DMS53 (cell line): ENCODE measurements at regions not wholly inside any gene's neighbourhood (a gene's known extent, or its start where the extent isn't known, plus 50 kb on each side); places are given as distances from the start of the nearest gene placed in this dataset.
A peak's percentile ranks its signal among the peaks of the same experiment; 100 is the strongest.
"Not testable (repeated sequence)": the region's sequence is repeated elsewhere in the genome, so short reads cannot be mapped to it uniquely, and the experiment has no call there.

Experiments used
- DNase-seq: peaks from one replicate; lab custom pipeline; 2025; lab: John Stamatoyannopoulos, UW

GRCh38 chr2:183614799-183615435 is 490.7 kb downstream of the NUP35 start:
- DNase-seq, result no peak

- no peak for DNase-seq
Measured at GRCh38 chr2:183623227-183623626, 499.0 kb downstream of the NUP35 start.

DNA sequence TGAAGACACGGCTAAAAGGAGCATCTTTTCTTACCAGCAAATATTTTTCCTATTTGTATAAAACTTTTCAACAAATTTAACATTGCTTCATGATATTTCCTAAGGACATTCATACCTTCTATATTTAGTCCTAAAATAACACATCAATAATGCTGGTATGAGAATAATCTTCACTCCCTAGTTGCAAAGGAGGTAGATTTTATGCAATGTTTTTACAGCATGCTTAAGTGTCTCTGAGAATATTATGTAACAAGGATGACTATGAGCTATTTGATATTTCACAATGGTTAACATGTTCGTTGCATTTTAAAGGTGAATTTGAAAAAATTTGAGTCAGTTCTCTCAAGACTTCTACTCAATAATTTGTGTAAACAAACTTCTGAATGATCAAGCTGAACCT is 506.7 kb downstream of the NUP35 start:
- no peak for DNase-seq

DNA sequence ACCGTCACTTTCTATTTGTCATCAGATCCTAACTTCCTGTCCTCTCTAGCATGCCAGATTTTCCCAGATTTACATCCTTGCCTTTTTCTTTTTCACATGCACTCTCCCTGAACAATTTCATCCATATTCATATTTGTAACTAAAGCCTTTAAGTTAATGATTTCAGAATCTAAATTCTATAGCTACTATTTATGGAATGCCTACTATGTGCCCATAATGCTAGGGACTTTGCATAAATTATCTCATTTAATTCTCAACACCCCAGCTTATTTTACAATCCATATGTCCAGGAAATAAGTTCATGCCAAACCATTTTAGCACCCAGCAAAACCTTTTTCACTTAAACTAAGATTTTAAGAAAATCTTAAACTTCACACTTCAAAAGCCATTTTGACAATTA is 531.9 kb downstream of the NUP35 start:
- DNase-seq, result no peak

GRCh38 chr2:183665425-183665824 is 541.2 kb downstream of the NUP35 start:
- peak; percentile 97 for DNase-seq

DNA sequence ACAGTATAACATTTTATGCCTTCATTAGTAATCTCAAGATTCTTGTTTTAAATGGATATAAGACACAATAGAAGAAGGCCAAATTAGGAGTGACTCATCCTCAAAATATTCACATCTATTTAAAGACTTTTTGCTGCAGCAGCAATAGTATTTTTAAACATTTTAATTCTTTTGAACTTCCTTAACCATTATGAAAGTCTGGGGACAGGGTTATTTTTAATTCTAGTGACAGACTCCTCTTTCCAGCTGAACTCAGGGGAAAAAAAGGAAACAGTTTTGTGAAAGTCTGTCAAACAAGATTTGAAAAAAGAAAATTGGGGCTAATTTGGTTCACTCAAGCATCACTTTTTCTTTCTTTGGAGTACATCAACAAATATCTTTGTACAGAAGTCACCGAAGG is 541.8 kb downstream of the NUP35 start:
- peak; percentile 52 for DNase-seq

GRCh38 chr2:183671233-183671632 is 547.0 kb downstream of the NUP35 start:
- no peak for DNase-seq

DNA sequence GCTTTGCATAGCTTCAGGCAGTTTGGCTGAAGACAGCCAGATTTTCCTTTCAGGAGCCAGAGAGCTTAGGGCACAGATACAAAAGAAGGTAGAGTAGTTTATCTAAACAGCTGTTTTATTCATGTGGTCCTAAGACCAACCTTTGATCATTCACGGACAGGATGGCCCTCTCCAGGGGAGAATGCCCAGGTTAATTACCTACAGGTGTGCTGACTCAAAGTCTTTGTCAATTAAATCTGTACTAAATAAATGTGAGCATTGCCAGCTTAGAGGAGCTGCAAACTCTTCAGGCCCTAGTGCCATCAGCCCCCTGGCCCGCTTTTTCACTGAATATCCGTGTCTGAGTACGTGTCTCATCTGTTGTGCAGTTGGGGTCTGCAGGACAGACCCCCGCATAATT is 554.7 kb downstream of the NUP35 start:
- no peak for DNase-seq

DNA sequence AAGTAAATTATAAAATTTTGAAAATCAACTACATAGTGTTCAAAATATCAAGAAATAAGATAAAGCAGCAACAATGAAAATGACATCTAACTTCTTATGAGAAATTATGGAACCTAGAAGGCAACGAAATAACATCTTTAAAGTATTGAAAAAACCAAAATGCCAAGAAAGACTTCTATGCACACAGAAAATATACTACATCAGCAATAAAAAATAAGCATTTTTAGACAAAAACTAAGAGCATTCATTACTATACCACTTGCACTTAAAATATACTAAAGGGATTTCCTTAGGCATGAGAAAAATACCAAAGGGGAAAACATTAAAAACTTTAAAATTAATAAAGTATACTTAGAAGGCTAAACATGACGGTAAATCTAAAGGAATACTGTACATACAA is 556.3 kb downstream of the NUP35 start:
- DNase-seq, result no peak

GRCh38 chr2:183684686-183685085 is 560.4 kb downstream of the NUP35 start:
- DNase-seq, result no peak

DNA sequence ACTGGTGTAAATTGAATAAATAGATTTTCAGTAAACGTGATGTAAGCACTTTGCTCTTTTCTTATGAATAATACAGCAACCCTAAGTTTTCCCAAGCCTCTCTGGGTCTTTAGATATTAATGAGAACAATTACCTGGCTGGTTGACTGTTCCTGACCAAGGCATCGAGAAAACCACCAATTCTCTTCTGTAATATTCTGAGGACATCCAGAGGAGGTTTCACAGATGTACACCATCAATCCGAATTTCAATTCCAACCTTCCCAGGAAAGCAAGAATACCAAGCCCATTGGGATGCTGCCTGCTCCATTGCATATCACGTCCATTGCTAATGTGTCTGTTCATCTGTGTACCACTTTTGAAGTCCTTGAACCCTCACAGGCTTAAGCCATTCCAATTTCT is 571.8 kb downstream of the NUP35 start:
- DNase-seq, result peak; percentile 28

GRCh38 chr2:183709829-183710228 is 585.6 kb downstream of the NUP35 start:
- DNase-seq, result peak; percentile 46

GRCh38 chr2:183718246-183718645 is 594.0 kb downstream of the NUP35 start:
- DNase-seq, result no peak

DNA sequence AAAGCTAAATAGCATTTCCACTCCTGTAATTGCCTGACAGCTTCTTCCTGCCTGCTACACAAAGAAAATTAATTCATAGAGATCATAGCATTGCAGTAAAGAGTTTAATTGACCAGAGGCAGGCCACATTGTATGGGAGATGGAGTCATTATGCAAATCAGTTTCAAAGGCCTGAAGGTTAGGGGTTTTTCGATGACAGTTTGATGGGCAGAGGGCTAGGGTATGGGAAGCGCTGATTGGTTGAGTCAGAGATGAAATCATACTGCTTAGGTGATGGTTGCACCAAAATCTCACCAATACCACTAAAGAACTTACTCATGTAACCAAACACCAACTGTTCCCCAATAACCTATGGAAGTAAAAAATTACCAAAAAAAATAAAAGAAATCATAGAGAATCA is 599.0 kb downstream of the NUP35 start:
- DNase-seq, result no peak

GRCh38 chr2:183729380-183729779 is 605.1 kb downstream of the NUP35 start:
- DNase-seq, result peak; percentile 60

- no peak for DNase-seq
Measured at GRCh38 chr2:183740241-183740640, 616.0 kb downstream of the NUP35 start.

- no peak for DNase-seq
Measured at GRCh38 chr2:183752571-183752970, 628.3 kb downstream of the NUP35 start.

- DNase-seq, result no peak
Measured at GRCh38 chr2:183759033-183759432, 634.8 kb downstream of the NUP35 start.

DNA sequence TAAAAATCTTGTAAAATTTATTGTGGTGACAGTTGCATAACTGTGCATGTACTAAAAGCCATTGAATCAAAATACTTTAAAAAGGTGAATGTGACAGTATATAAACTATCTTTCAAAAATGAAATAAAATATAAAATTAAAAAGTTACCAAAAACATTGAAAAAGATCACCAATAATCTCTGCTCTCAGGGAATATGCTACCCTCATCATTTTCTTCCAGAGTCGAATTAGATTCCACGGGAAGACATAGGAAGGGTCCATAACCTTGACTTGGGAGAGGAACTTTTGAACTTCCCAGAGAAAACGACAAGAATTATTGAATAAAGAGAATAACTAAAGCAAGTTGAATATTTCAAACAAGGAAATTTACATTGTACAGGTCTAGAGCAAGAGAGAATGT is 649.5 kb downstream of the NUP35 start:
- DNase-seq, result no peak

GRCh38 chr2:183780072-183780471 is 655.8 kb downstream of the NUP35 start:
- no peak for DNase-seq

DNA sequence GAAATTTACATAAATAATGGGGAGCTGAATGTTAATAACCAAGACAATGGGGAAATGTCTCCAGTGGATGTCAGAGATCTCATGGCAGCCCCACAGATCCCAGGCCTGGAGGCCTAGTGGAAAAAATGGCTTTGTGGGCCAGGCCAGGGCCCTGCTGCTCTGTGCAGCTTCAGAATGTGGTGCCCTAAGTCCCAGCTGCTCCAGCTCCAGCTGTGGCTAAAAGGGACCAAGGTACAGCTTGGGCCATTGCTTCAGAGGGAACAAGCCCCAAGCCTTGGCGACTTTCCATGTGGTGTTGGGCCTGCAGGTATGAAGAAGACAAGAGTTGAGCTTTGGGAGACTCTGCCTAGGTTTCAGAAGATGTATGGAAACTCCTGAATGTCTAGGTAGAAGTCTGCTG is 658.2 kb downstream of the NUP35 start:
- DNase-seq, result no peak

DNA sequence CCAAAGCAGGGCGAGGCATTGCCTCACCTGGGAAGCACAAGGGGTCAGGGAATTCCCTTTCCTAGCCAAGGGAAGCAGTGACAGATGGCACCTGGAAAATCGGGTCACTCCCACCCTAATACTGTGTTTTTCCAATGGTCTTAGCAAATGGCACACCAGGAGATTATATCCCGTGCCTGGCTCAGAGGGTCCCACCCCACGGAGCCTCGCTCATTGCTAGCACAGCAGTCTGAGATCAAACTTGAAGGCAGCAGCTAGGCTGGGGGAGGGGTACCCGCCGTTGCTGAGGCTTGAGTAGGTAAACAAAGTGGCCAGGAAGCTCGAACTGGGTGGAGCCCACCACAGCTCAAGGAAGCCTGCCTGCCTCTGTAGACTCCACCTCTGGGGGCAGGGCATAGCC is 664.6 kb downstream of the NUP35 start:
- DNase-seq, result not testable (repeated sequence)

DNA sequence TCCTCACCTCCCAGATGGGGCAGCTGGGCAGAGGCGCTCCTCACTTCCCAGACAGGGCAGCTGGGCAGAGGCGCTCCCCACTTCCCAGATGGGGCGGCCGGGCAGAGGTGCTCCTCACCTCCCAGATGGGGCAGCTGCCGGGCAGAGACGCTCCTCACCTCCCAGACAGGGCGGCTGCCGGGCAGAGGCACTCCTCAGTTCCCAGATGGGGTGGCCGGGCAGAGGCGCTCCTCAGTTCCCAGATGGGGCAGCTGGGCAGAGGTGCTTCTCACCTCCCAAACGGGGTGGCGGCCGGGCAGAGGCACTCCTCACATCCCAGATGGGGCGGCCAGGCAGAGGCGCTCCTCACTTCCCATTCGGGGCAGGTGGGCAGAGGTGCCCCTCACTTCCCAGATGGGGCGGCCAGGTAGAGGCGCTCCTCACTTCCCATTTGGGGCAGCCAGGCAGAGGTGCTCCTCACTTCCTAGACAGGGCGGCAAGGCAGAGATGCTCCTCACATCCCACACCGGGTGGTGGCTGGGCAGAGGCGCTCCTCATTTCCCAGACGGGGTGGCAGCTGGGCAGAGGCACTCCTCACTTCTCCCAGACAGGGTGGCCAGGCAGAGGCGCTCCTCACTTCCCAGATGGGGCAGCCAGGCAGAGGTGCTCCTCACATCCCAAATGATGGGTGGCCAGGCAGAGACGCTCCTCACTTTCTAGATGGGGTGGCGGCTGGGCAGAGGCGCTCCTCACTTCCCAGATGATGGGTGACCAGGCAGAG is 668.1 kb downstream of the NUP35 start:
- not testable (repeated sequence) for DNase-seq

- no peak for DNase-seq
Measured at GRCh38 chr2:183798535-183798934, 674.3 kb downstream of the NUP35 start.
